Glomerular endothelial cell (primary cell): ENCODE measurements at regions not wholly inside any gene's neighbourhood (a gene's known extent, or its start where the extent isn't known, plus 50 kb on each side); places are given as distances from the start of the nearest gene placed in this dataset.

Experiments used
- DNase-seq: peaks from one replicate; pipeline ENCODE4 v3.0.0-alpha.2; 2011; ENCODE audit warnings: low read depth, low spot score; ENCODE audit errors: extremely low read depth

DNA sequence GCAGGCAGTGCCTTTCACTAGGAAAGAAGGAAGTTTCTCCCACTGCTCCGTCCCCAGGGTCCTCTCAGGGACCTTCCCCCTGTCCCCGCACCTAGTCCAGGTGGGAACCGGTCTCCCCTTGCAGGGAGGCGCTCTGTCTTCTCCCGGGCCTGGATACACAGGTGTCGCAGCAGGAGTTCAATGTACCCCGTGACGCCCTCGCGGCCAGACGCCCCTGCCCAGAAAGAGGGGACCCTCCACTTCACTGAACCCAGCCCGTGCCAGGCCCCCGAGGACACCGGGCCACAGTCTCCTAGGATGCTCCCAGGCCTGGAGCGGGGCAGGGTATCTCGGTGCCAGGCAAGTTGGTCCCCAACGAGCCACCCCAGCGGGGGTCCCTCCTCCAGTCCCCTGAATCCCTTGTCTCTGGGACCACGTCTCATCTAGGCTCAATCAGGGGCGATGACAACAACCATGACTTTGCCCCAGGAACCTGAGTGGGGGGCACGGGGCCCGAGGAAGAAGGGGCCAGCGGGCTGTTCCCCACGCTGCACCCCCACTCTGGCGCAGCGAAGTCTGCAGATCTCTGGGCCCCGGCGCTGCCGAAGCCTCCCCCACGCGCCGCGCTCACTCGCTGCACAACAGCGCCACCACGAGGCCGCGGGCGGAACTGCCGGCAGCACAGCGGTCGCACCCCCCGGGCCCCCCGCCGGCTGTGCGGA lies 103.0 kb downstream of the EDN3 start:
- DNase-seq: no peak

GRCh38 chr20:59403962-59404314 lies 103.5 kb downstream of the EDN3 start:
- no peak for DNase-seq

DNA sequence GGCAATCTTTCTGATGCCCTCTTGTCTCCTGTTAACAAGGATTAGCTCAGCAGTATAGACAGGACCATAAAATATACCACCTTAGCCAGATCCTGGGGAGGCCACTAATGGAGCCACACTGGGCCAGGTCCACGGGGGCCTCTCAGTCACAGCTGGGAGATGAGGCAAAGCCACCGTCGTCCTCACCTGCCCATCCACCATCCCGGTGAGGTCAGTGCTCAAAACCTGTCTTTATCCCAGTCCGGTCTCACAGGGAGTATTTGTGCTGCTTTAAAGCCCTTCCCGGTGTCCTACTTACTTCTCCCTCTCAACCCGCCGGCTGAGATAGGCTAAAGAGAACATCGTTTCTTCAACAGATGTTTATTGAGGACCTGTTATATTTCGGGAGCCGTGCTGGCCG lies 104.3 kb downstream of the EDN3 start:
- no peak for DNase-seq

DNA sequence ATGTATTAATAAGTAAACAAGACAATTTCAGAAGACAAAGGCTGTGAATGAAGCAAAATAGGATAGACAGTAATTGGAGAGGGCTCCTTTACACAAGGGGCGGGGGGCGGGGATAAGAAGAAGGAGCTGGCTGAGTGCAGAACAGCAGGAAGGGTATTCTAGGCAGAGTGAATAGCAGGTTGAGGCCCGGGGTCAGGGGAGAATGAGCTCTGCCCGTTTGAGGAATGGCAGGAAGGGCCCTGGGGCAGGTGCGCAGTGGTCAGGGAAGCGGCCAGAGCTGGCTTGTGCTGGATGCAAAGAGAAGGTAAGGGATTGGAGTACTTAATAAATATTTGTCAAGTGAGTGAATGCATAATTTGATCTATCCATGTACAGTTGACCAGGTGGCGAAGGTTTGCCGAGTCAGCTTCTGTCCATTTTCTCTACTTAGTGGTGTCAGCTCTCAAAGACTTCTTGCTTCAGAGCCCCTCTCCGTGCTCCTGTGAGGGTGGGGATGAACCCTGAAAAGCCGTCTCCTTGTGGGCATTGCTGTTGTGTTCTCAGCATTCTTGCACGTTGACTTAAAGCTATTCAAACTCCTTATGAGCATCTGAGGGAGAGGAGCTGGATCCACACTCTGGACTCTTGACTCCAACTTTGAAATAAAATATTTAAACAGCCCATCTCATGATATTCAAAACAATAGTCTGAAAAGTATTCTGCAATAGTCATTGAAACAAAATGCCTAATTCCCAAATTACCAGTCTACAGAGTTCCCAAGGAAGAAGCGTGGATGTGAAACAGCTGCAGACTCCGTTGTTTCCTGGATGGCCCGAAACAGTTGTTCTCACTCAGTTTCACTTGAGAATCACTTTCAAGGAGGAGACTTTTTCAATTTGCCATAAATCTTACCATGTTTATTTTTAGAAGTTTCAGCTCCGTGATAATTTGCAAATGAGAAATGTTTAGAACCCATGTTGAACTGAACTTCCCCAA lies 105.1 kb downstream of the EDN3 start:
- DNase-seq: no peak

GRCh38 chr20:59406446-59406845 lies 106.0 kb downstream of the EDN3 start:
- DNase-seq: no peak

DNA sequence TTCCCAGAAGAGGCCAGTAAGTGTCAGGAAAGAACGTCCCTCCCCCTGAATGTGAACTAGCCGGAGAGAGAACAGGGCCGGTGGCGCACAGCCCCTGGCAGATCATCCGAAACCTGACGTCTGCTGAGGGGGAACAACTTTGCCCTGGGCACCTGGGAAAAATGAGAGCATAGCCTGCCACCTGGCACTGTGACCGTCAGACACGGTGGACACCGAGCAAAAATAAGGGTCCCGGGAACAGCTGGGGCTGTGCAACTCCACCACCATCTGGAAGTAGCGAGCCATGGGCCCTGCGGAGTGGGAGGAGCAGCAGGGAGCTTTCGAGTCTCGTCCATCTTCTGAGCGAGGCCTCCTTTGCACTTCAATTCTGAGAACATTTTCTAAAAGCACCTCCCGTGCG lies 110.8 kb downstream of the EDN3 start:
- no peak for DNase-seq

DNA sequence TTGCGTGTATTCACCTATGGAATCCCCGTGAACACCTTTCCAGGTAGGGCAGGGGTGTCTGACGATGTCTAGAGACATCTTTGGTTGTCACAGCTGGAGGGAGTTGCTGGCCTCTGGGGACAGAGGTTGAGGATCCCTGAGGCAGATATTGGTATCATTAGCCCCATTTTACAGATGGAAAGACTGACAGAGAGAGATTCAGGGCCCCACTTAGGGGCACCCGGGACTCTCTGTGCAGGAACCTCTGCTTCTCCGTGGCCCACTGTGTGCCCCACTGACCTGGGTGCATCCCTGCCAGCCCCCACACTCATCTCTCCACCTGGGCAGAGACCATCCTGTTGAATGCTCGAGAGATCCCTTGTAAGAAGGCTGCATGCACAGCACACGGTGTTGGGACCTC lies 111.2 kb downstream of the EDN3 start:
- DNase-seq: no peak

- DNase-seq: no peak
Observed at GRCh38 chr20:59412181-59412580, 111.8 kb downstream of the EDN3 start.

DNA sequence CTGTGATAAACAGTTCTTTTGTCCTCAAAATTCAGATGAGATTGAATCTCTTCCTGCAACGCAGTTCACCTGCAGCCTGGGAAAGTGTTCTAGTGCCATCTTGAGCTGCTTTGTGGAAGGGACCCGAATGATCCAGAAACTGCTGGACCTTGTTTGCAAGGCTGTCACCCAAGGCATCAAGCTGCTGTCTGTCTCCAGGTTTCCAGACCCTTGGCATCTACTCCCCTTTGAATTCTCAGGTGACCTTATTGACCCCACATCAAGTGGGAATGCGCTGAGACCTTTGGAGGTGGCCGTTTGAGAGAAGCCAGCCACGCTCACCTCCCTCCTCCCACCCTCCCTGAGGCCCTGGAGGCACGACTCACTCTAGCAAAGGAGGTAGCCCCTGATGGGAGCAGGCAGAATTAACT lies 112.5 kb downstream of the EDN3 start:
- no peak for DNase-seq

- DNase-seq: no peak
Observed at GRCh38 chr20:59413326-59413865, 113.0 kb downstream of the EDN3 start.

GRCh38 chr20:59414936-59415623 lies 114.7 kb downstream of the EDN3 start:
- DNase-seq: no peak

DNA sequence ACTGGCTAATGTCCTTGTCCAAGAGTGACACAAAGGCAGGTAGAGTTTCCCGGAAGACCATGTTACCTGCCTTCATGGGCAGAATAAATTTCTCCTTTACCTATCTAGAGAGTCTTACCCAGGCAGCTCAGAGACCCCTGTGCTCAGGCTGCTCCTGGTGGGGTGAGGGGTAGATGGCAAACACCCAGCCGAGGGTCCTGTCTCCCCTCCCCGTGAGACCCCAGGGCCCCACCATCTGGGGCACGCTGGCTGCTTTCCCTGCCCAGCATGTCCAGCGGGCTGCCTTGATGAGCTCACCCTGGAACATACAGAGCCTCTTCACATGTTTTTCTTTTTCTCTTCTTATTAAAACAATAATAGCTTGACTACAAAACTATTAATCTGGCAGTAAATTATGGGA lies 116.5 kb downstream of the EDN3 start:
- DNase-seq: no peak

- DNase-seq: no peak
Observed at GRCh38 chr20:59421089-59421488, 120.7 kb downstream of the EDN3 start.

- no peak for DNase-seq
Observed at GRCh38 chr20:59421920-59422637, 121.7 kb downstream of the EDN3 start.

- no peak for DNase-seq
Observed at GRCh38 chr20:59422872-59423544, 122.6 kb downstream of the EDN3 start.

GRCh38 chr20:59424976-59425375 lies 124.6 kb downstream of the EDN3 start:
- no peak for DNase-seq

- no peak for DNase-seq
Observed at GRCh38 chr20:59425572-59425971, 125.2 kb downstream of the EDN3 start.

GRCh38 chr20:59428006-59428405 lies 127.6 kb downstream of the EDN3 start:
- no peak for DNase-seq

GRCh38 chr20:59428441-59429205 lies 128.2 kb downstream of the EDN3 start:
- no peak for DNase-seq
